ENCODE measurements at regions not wholly inside any gene's neighbourhood (a gene's known extent, or its start where the extent isn't known, plus 50 kb on each side); places are given as distances from the start of the nearest gene placed in this dataset.
A peak's percentile ranks its signal among the peaks of the same experiment; 100 is the strongest.
"Not testable (repeated sequence)": the region's sequence is repeated elsewhere in the genome, so short reads cannot be mapped to it uniquely, and the experiment has no call there.

DNA sequence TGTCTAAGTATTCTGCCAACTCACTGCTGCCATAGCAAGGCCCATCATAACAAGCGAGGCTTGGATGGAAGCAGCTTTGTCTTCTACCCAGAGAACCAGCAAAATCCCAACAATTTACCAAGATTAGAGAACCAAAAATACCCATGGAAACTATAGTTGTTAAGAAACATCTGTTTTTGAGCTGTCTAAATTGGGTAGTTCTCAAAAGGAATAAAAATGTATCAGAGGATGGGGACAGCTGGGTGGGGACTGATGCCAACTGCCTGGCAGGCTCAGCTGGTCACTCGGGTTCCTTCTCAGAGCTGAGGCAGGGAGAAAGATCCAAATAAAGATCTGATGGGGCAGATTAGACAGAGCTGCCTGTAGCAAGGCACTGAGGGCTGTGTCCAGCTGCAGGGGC lies 85.9 kb upstream of the GRK3 start:
- H3K36me3 ChIP-seq (ENCODE audit: control insufficient read depth, insufficient read depth, low read length): no peaks in the 10 kb centered on the region
- H3K27ac ChIP-seq (ENCODE audit: low read depth, low read length): no peak overlapping the region
- 57% methylated on average over 1 of the region's 2 CpGs for WGBS (ENCODE audit: insufficient coverage)
- no peaks in the 10 kb centered on the region for H3K27me3 ChIP-seq (ENCODE audit: control insufficient read depth, insufficient read depth, low read length)
- H3K4me3 ChIP-seq (ENCODE audit: low read depth, low read length): no peak overlapping the region
- DNase-seq (ENCODE audit: low read depth in 4 of 6, low spot score in 6 of 6): peak in 1 of 6 donors; percentile 37
- no peaks in the 10 kb centered on the region for H3K9me3 ChIP-seq (ENCODE audit: control insufficient read depth, insufficient read depth, low read length)
- H3K4me1 ChIP-seq (ENCODE audit: control insufficient read depth, insufficient read depth, low read length): peaks cover 26% of the 10 kb centered on the region

DNA sequence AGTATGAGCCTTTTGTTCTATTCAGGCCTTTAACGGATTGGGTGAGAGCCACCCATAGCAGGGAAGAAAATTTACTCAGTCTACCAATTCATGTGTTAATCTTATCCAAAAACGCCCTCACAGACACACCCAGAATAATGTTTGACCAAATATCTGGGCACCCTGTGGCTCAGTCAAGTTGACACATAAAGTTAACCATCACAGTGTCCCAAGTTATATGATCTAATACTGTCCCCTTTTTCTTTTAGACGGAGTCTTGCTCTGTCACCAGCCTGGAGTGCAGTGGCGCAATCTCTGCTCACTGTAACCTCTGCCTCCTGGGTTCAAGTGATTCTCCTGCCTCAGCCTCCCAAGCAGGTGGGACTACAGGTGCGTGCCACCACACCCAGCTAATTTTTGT lies 83.6 kb upstream of the GRK3 start:
- H3K4me1 ChIP-seq (ENCODE audit: control insufficient read depth, insufficient read depth, low read length): peaks cover 16% of the 10 kb centered on the region
- WGBS (ENCODE audit: insufficient coverage): 100% methylated on average over 4 of the region's 5 CpGs
- not testable (repeated sequence) for H3K4me3 ChIP-seq (ENCODE audit: low read depth, low read length); H3K27me3 ChIP-seq (ENCODE audit: control insufficient read depth, insufficient read depth, low read length); DNase-seq (ENCODE audit: low read depth in 4 of 6, low spot score in 6 of 6); H3K9me3 ChIP-seq (ENCODE audit: control insufficient read depth, insufficient read depth, low read length); H3K36me3 ChIP-seq (ENCODE audit: control insufficient read depth, insufficient read depth, low read length); H3K27ac ChIP-seq (ENCODE audit: low read depth, low read length)

DNA sequence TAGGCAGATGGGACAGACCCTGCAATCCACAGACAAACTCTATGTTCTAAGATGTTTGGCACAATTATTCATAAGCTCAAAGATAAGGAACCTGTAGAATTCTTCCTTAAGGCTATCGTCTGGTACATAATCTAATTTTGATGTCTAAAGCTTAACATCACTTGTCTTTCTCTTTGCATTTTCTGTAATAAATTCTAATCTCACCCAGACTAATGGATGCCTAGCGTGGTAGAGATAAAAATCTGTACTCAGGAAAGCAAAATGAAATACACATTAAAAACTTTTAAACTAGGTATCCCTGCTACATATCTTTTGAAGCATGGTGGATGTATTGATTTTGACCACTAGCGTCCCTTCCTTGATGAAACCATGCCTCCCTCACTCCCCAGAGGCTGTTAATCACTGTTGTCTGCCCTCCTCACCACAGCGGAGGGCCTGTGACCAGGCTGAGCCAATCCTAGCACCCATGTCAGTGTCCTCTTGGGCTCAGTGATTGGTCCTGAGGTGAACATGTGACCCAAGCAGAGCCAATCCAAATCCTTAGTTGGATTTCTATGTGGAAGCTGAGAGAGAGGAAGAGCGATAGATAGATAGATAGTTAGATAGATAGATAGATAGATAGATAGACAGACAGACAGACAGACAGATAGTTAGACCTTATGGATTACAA lies 82.2 kb upstream of the GRK3 start:
- Histone ChIP-seq H3K9me3 (ENCODE audit: control insufficient read depth, insufficient read depth, low read length) (no peaks in the 10 kb centered on the region), H3K27me3 (ENCODE audit: control insufficient read depth, insufficient read depth, low read length) (no peaks in the 10 kb centered on the region), H3K36me3 (ENCODE audit: control insufficient read depth, insufficient read depth, low read length) (no peaks in the 10 kb centered on the region), H3K27ac (ENCODE audit: low read depth, low read length) (no peak overlapping the region), H3K4me3 (ENCODE audit: low read depth, low read length) (no peak overlapping the region), H3K4me1 (ENCODE audit: control insufficient read depth, insufficient read depth, low read length) (peaks cover 12% of the 10 kb centered on the region)
- no peak for DNase-seq (ENCODE audit: low read depth in 4 of 6, low spot score in 6 of 6)
- 100% methylated on average over 1 of the region's 5 CpGs for WGBS (ENCODE audit: insufficient coverage)

DNA sequence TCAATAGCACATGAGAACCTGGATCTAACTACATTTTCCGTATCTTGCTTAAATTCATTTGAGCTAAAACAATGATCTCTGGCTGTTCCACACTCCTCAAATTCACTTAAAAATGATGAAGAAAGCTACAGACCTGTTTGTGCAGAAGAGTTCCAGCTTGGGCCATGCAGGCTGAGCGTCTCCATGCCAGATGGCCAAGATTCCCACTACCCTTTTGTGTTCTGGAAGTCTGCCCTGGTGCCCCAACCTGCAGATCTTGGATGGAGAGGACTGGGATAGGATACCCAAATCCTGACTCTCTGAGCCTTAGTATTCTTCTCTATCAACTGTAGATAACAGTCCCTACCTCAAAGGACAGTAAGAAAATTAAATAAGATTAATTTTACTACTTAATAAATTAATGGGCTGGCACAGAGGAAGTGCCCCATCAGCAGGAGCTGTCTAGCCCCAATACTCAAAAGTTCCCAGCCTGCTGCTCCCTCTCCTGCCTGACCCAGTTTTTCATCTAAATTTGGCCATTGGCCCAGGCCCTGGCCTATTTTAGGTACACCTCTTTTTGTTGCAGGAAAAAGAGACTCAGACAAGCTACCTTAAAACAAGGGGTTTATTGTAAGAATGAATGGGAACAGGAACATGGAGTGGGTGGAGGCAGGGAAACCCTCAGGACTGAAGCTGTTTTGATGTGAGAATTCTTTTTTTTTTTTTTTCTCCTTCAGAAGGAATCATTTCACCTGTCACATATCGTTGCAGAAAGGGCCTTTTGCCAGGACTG lies 81.4 kb upstream of the GRK3 start:
- WGBS (ENCODE audit: insufficient coverage): 40% methylated on average over 1 of the region's 3 CpGs
- Histone ChIP-seq H3K36me3 (ENCODE audit: control insufficient read depth, insufficient read depth, low read length) (no peaks in the 10 kb centered on the region), H3K27me3 (ENCODE audit: control insufficient read depth, insufficient read depth, low read length) (no peaks in the 10 kb centered on the region), H3K4me1 (ENCODE audit: control insufficient read depth, insufficient read depth, low read length) (peaks cover 12% of the 10 kb centered on the region), H3K27ac (ENCODE audit: low read depth, low read length) (no peak overlapping the region), H3K4me3 (ENCODE audit: low read depth, low read length) (no peak overlapping the region), H3K9me3 (ENCODE audit: control insufficient read depth, insufficient read depth, low read length) (no peaks in the 10 kb centered on the region)
- peak in 1 of 6 donors; percentile 29 for DNase-seq (ENCODE audit: low read depth in 4 of 6, low spot score in 6 of 6)

DNA sequence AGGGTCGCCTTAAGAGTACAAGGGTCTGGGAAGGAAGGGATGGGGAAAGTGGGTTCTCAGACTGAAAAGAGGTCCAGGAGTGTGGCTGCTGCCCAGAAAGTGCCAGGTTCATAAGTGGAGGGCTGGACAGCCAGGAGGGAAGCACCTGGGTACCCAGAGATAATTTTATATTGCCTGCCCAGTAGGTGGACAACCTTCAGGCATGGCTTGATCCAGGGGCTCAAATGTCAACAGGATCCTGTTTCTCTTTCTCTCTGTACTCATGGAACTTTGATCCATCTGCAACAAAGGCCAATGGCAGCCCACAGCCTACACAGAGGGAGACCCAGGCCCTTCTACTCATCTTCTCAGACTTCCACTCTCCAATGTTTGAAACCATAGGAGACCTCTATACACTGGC lies 80.5 kb upstream of the GRK3 start:
- WGBS (ENCODE audit: insufficient coverage): 67% methylated on average over 1 of the region's 1 CpG
- H3K27ac ChIP-seq (ENCODE audit: low read depth, low read length): no peak overlapping the region

DNA sequence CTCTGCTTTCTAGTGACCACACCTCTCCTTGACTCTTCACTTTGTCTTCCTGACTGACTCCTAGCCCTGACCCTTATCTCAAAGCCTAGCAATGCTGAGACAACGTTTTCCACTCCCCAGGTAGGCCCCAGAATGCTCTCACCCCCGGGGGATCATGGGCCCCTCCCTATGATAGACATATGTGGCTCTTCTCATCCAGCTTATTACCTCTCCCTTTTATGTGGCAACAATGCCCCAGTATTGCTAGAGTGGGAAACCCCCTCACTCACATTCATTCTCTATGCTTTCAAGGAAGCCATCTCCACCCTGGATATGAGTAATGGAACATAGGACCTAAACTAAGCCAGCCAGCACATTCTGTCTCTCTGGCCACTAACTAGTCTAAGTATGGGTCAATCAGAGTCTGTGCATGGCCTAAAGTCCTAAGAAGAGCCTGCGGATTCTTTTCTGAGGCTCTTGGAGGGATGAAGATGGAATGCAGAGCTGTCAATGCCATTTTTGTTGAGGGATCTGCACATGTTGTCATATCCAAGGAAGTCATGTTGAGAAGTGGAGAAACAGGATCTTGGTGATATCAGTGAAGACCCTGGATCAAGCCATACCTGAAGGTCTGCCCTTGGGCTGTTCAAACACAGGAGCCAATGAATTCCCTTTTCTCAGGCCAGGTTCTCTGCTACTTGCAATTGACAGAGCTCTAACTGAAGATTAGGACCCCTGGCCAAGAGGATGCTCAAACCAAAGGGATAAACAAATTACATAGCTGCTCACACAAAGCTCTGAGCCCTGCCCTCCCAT lies 79.8 kb upstream of the GRK3 start:
- Histone ChIP-seq H3K27ac (ENCODE audit: low read depth, low read length) (no peak overlapping the region), H3K27me3 (ENCODE audit: control insufficient read depth, insufficient read depth, low read length) (no peaks in the 10 kb centered on the region), H3K4me1 (ENCODE audit: control insufficient read depth, insufficient read depth, low read length) (peaks cover 24% of the 10 kb centered on the region), H3K9me3 (ENCODE audit: control insufficient read depth, insufficient read depth, low read length) (no peaks in the 10 kb centered on the region), H3K4me3 (ENCODE audit: low read depth, low read length) (no peak overlapping the region), H3K36me3 (ENCODE audit: control insufficient read depth, insufficient read depth, low read length) (no peaks in the 10 kb centered on the region)
- no peak for DNase-seq (ENCODE audit: low read depth in 4 of 6, low spot score in 6 of 6)
- WGBS (ENCODE audit: insufficient coverage): 96% methylated on average over 3 of the region's 3 CpGs

More for the DNA sequence above, 80.5 kb upstream of the GRK3 start:
- Histone ChIP-seq H3K27me3 (ENCODE audit: control insufficient read depth, insufficient read depth, low read length) (no peaks in the 10 kb centered on the region), H3K36me3 (ENCODE audit: control insufficient read depth, insufficient read depth, low read length) (no peaks in the 10 kb centered on the region), H3K4me1 (ENCODE audit: control insufficient read depth, insufficient read depth, low read length) (peaks cover 17% of the 10 kb centered on the region), H3K9me3 (ENCODE audit: control insufficient read depth, insufficient read depth, low read length) (no peaks in the 10 kb centered on the region), H3K4me3 (ENCODE audit: low read depth, low read length) (no peak overlapping the region)
- DNase-seq (ENCODE audit: low read depth in 4 of 6, low spot score in 6 of 6): no peak

DNA sequence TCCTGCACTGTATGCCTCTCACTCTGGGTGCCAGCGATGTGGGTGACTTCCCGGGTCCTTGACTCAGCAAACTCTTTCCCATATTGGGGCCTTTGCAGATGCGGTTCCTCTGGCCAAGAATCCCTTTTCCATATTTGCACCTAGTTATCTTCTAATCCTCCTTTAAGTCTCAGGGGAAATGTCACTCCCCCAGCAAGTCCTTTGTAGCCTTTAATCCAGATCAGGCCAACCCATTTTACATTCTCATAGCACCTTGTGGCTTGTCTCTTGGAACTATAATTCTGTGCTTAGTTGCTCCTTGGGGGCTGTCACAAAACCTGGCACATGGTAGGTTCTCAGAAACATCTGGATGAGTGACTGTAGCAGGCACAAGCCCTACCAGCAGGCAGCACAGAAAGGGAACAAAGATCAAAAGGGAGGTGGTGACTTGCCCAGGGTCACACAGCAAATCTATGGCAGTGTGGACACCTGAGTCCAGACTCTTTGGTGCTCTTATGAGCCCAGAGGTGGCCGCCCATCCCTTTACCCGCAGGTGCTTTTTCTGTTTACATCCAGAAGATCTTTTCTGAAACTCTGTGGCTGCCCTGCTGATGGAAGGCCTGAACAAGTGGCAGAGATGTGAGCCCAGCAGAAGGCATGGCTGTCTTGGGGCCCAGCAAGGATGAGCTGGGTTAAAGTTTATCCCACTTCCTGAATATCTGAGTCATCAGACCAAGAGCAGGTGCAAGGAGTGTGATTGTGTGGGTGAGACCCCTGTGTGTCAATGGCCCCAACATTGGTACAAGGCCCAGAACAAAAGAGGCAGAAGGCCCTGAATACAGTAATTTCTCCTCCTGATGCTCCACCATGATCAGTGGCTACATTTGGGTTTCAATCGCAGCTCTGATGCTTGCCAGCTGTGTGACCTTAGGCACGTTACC lies 78.6 kb upstream of the GRK3 start:
- no peaks in the 10 kb centered on the region for H3K36me3 ChIP-seq (ENCODE audit: control insufficient read depth, insufficient read depth, low read length)
- no peaks in the 10 kb centered on the region for H3K9me3 ChIP-seq (ENCODE audit: control insufficient read depth, insufficient read depth, low read length)
- no peak overlapping the region for H3K4me3 ChIP-seq (ENCODE audit: low read depth, low read length)
- H3K27ac ChIP-seq (ENCODE audit: low read depth, low read length): no peak overlapping the region
- H3K4me1 ChIP-seq (ENCODE audit: control insufficient read depth, insufficient read depth, low read length): peaks cover 26% of the 10 kb centered on the region
- 98% methylated on average over 5 of the region's 7 CpGs for WGBS (ENCODE audit: insufficient coverage)
- DNase-seq (ENCODE audit: low read depth in 4 of 6, low spot score in 6 of 6): no peak
- no peaks in the 10 kb centered on the region for H3K27me3 ChIP-seq (ENCODE audit: control insufficient read depth, insufficient read depth, low read length)

DNA sequence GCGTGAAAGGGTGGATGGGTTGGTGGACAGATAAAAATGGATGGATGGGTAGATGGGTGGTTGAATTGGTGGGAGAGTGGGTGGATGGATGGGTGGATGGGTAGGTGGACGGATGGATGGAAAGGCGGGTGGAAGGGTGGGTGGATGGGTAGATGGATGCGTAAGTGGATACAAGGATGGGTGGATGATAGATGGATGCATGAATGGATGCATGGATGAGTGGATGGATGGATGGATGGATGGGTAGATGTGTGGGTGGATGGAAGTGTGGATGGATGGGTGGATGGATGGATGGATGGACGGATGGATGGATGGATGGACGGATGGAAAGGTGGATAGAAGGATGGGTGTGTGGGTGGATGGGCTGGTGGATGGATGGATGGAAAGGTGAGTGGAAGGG lies 77.0 kb upstream of the GRK3 start:
- Histone ChIP-seq H3K4me3 (ENCODE audit: low read depth, low read length) (no peak overlapping the region), H3K27ac (ENCODE audit: low read depth, low read length) (no peak overlapping the region), H3K36me3 (ENCODE audit: control insufficient read depth, insufficient read depth, low read length) (no peaks in the 10 kb centered on the region), H3K4me1 (ENCODE audit: control insufficient read depth, insufficient read depth, low read length) (peaks cover 28% of the 10 kb centered on the region), H3K9me3 (ENCODE audit: control insufficient read depth, insufficient read depth, low read length) (no peaks in the 10 kb centered on the region), H3K27me3 (ENCODE audit: control insufficient read depth, insufficient read depth, low read length) (no peaks in the 10 kb centered on the region)
- DNase-seq (ENCODE audit: low read depth in 4 of 6, low spot score in 6 of 6): no peak
- 95% methylated on average over 6 of the region's 6 CpGs for whole genome bisulfite sequencing (ENCODE audit: insufficient coverage)
